Suprapubic skin (tissue), 3 donors: ENCODE measurements at regions not wholly inside any gene's neighbourhood (a gene's known extent, or its start where the extent isn't known, plus 50 kb on each side); places are given as distances from the start of the nearest gene placed in this dataset.

Experiments
- POLR2AphosphoS5 ChIP-seq, 3 donors: sonication (generic); formaldehyde crosslinking; IDR thresholded peaks; one replicate each; pipeline ENCODE4 v1.6.1; 2017; ENCODE audit warnings: antibody characterized with exemption in 3 of 3
- TF ChIP-seq, protein P1 (sequence below), 2 donors: fragments of 200-600 bp in 1 of 2; fragments of 450-650 bp in 1 of 2; sonication (generic) in 1 of 2; IDR thresholded peaks; one replicate each; pipeline ENCODE4 v1.5.1; 2016 to 2019; ENCODE audit warnings: antibody characterized with exemption in 2 of 2, mild to moderate bottlenecking in 1 of 2, moderate library complexity in 1 of 2

GRCh38 chr11:70790671-70791300 lies 392.5 kb downstream of the CTTN start:
- TF ChIP-seq, protein P1, sequence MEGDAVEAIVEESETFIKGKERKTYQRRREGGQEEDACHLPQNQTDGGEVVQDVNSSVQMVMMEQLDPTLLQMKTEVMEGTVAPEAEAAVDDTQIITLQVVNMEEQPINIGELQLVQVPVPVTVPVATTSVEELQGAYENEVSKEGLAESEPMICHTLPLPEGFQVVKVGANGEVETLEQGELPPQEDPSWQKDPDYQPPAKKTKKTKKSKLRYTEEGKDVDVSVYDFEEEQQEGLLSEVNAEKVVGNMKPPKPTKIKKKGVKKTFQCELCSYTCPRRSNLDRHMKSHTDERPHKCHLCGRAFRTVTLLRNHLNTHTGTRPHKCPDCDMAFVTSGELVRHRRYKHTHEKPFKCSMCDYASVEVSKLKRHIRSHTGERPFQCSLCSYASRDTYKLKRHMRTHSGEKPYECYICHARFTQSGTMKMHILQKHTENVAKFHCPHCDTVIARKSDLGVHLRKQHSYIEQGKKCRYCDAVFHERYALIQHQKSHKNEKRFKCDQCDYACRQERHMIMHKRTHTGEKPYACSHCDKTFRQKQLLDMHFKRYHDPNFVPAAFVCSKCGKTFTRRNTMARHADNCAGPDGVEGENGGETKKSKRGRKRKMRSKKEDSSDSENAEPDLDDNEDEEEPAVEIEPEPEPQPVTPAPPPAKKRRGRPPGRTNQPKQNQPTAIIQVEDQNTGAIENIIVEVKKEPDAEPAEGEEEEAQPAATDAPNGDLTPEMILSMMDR (IDR thresholded peaks at IDR 0.05): no peak
- TF ChIP-seq POLR2AphosphoS5 (IDR thresholded peaks at IDR 0.05): no peak
